ENCODE measurements at regions not wholly inside any gene's neighbourhood (a gene's known extent, or its start where the extent isn't known, plus 50 kb on each side); places are given as distances from the start of the nearest gene placed in this dataset.
"Not testable (repeated sequence)": the region's sequence is repeated elsewhere in the genome, so short reads cannot be mapped to it uniquely, and the experiment has no call there.

DNA sequence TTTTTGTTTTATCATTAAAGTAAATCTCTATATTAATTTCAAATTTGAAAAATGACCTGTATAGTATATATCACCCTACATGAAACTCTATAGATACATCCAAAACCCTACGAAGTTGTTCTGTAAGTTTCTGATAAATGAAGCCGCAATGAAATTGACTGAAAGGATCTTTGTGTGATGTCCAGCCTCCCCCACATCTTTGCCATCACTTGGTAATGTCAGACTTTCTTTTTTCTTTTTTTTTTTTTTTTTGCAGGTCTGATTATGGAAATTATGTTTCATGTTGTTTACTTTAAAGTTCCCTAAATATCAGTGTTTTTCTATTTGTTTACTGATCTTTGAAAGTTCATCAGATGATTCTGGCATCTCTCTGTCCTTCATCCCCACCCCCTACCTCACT, 155.6 kb upstream of the CDH4 start:
- Histone ChIP-seq H3K4me3 (no peak overlapping the region), H3K27me3 (no peaks in the 10 kb centered on the region), H3K27ac (no peak overlapping the region), H3K36me3 (no peaks in the 10 kb centered on the region), H3K9me3 (no peaks in the 10 kb centered on the region), H3K4me1 (no peaks in the 10 kb centered on the region)
- DNase-seq, result no peak
- intact Hi-C loops (cut with DNase I; ENCODE audit: low total_unique reads), result no loop called here
- TF ChIP-seq, protein P1, sequence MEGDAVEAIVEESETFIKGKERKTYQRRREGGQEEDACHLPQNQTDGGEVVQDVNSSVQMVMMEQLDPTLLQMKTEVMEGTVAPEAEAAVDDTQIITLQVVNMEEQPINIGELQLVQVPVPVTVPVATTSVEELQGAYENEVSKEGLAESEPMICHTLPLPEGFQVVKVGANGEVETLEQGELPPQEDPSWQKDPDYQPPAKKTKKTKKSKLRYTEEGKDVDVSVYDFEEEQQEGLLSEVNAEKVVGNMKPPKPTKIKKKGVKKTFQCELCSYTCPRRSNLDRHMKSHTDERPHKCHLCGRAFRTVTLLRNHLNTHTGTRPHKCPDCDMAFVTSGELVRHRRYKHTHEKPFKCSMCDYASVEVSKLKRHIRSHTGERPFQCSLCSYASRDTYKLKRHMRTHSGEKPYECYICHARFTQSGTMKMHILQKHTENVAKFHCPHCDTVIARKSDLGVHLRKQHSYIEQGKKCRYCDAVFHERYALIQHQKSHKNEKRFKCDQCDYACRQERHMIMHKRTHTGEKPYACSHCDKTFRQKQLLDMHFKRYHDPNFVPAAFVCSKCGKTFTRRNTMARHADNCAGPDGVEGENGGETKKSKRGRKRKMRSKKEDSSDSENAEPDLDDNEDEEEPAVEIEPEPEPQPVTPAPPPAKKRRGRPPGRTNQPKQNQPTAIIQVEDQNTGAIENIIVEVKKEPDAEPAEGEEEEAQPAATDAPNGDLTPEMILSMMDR (IDR thresholded peaks at IDR 0.05), result no peak
- no peak for TF ChIP-seq POLR2A (IDR thresholded peaks at IDR 0.05)

DNA sequence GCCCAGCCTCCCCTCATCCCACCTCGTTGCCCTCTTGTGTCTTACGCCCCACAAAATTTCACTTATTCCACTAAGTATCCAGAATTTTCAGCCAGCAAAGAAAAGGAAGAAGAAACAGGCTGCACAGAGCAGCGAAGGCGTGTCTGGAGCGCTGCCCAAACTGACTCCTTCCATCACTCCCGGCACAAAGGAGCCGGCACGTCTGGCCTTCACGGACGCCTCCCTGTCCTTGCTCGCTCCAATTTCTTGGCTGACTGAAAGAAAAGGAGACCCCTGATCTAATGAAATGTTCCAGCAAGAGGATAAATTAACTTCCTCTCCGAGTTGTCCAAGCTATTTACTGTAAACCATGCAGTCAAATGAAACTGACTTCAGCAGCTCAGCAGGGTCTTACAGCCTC, 152.3 kb upstream of the CDH4 start:
- Histone ChIP-seq H3K4me1 (no peaks in the 10 kb centered on the region), H3K9me3 (no peaks in the 10 kb centered on the region), H3K4me3 (no peak overlapping the region), H3K27ac (no peak overlapping the region), H3K36me3 (no peaks in the 10 kb centered on the region), H3K27me3 (no peaks in the 10 kb centered on the region)
- intact Hi-C loops (cut with DNase I; ENCODE audit: low total_unique reads), result no loop called here
- DNase-seq, result no peak
- TF ChIP-seq POLR2A (IDR thresholded peaks at IDR 0.05), result no peak
- TF ChIP-seq, protein P1 (IDR thresholded peaks at IDR 0.05), result no peak

DNA sequence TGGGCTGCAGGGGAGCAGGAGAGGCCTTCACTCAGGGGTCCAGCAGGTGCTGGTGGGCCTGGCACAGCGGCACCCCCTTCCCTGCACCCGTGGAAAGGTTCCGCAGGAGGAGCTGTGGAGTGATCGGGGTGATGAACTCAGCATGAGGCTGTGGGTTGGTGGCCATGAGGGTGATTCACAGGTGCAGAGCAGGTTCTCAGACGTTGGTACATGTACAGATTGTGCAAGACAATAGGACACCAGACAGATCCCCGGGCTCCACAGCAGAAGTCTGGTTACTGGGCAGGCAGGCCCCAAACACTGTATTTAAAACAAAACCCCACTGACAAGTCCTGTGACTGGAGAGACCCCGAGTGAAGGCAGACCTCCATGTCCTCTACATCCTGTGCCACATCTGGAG, 151.6 kb upstream of the CDH4 start:
- TF ChIP-seq, protein P1 (IDR thresholded peaks at IDR 0.05), result no peak
- no peak for TF ChIP-seq POLR2A (IDR thresholded peaks at IDR 0.05)
- no peaks in the 10 kb centered on the region for H3K27me3 ChIP-seq
- DNase-seq, result no peak
- H3K9me3 ChIP-seq, result no peaks in the 10 kb centered on the region
- H3K4me3 ChIP-seq, result no peak overlapping the region
- no peaks in the 10 kb centered on the region for H3K36me3 ChIP-seq
- no peaks in the 10 kb centered on the region for H3K4me1 ChIP-seq
- H3K27ac ChIP-seq, result no peak overlapping the region
- intact Hi-C loops (cut with DNase I; ENCODE audit: low total_unique reads), result no loop called here

DNA sequence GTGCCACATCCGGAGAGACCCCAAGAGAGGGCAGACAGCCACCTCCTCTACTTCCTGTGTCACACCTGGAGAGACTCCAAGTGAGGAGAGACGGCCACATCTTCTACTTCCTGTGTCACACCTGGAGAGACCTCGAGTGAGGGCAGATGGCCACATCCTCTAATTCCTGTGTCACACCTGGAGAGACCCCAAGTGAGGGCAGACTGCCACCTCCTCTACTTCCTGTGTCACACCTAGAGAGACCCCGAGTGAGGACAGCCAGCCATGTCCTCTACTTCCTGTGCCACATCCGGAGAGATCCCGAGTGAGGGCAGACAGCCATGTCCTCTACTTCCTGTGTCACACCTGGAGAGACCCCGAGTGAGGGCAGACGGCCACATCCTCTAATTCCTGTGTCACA, 150.7 kb upstream of the CDH4 start:
- H3K27me3 ChIP-seq; H3K4me3 ChIP-seq; H3K36me3 ChIP-seq; H3K4me1 ChIP-seq; H3K9me3 ChIP-seq; H3K27ac ChIP-seq; DNase-seq; intact Hi-C loops (cut with DNase I; ENCODE audit: low total_unique reads): not testable (repeated sequence)

DNA sequence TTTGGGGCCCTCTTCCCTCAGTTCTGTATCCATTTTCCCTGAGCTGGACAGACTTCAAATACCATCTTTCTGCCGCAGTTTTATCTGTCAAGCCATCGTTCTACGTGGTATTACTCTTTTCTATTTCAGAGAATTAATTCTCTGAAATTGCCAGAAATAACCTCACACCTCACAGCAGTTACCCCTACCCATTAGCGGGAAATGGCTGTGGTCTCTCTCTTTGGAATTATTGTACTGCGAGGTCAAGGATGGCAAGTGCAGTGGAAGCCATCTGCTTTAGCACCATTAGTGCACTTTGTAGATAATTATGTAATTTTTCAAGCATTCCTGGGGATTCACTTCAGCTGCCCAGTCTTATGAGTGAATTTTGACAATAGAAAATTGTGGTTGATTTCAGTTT, 147.8 kb upstream of the CDH4 start:
- Histone ChIP-seq H3K27me3 (no peaks in the 10 kb centered on the region), H3K9me3 (no peaks in the 10 kb centered on the region), H3K4me1 (no peaks in the 10 kb centered on the region), H3K36me3 (no peaks in the 10 kb centered on the region), H3K27ac (no peak overlapping the region), H3K4me3 (no peak overlapping the region)
- intact Hi-C loops (cut with DNase I; ENCODE audit: low total_unique reads), result no loop called here
- no peak for TF ChIP-seq POLR2A (IDR thresholded peaks at IDR 0.05)
- TF ChIP-seq, protein P1 (IDR thresholded peaks at IDR 0.05), result no peak
- DNase-seq, result no peak

DNA sequence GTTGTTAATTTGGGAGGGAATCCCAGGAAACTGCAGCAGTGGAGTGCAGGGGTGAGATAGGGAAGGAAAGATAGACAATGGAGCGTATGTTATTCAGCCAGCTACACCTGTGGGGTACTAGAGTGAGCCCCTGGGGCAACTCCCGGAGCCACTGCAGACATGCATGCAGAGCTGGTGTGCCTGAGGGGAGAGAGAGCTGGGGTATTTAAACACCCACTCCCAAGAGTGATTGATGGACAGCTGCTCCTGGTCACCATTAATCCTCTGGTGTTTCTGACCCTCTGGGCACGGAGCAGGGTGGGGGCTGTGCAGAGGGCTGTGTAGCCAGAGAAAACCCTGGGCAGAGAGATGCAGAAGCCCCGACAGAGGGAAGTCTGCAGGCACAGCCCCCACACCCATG, 146.7 kb upstream of the CDH4 start:
- Histone ChIP-seq H3K4me3 (no peak overlapping the region), H3K27ac (no peak overlapping the region), H3K9me3 (no peaks in the 10 kb centered on the region), H3K36me3 (no peaks in the 10 kb centered on the region), H3K4me1 (no peaks in the 10 kb centered on the region), H3K27me3 (no peaks in the 10 kb centered on the region)
- no peak for TF ChIP-seq POLR2A (IDR thresholded peaks at IDR 0.05)
- TF ChIP-seq, protein P1 (IDR thresholded peaks at IDR 0.05), result no peak
- intact Hi-C loops (cut with DNase I; ENCODE audit: low total_unique reads), result no loop called here
- no peak for DNase-seq

Data from uterus (tissue), 3 donors.